Stimulated activated CD8-positive, alpha-beta memory T cell treated with anti-CD3 and anti-CD28 coated beads, Interleukin-7, amount 100 ng/mL, for 4 hours (primary cell): ENCODE measurements at regions not wholly inside any gene's neighbourhood (a gene's known extent, or its start where the extent isn't known, plus 50 kb on each side); places are given as distances from the start of the nearest gene placed in this dataset.
"Not testable (repeated sequence)": the region's sequence is repeated elsewhere in the genome, so short reads cannot be mapped to it uniquely, and the experiment has no call there.

Experiments
- DNase-seq, 2 donors: peaks; one replicate each; pipeline ENCODE4 v3.0.0-alpha.2; 2020; ENCODE audit warnings: low read depth in 2 of 2

DNA sequence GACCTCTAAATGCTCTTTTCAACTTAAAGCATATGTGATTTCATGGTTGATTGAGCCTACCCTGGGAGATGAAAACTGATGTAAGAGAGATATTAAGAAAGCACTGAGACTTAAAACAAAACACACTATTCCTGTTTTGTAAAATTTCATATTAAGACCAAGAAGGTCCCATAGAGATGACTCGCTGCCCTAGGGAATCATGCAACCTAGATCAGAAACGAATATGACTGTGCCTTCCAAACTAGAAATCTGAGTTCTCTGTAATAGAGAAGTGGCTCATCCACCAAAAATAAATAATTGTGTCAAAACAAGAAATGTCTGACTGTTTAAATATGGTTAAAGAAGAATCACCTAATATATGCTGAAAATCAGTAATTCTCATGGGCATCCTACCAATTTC, 776.8 kb upstream of the SOX11 start:
- DNase-seq = no peak

DNA sequence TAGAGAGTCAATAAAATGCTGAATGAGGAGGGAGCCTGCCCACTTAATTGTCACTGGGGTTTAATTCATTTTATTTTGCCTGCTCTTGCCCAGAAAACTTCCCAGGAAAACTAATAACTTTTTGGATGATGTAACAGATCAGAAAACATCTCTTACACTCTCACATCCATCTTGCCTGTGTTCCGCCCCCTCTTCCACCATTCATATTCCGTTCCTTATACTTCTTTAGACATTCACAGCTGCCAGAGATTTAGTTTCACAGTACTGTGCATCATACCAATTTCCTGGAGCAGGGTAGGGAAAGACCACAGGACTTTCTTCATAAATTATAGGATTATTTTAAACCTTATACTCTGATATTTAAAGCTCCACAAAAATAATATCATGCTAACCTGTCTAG, 776.1 kb upstream of the SOX11 start:
- DNase-seq = no peak

DNA sequence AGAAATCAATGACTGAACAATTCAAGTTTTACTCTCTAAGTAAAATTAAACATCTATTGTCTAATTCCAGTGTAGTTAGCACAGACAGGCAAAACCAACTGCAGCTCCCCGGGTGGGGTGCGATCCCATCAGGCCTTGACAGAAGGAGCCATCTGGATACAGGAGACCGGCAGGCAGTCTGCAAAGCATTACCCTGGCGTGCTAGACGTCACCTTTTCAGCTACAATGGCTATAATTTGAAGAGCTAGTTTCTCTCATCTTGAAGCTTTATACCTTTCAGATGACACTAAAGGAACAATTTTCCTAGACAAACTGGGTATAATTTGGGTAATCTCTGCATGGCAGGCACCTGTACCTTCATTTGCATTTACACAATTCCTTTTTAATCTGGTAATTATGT, 761.5 kb upstream of the SOX11 start:
- DNase-seq = no peak

DNA sequence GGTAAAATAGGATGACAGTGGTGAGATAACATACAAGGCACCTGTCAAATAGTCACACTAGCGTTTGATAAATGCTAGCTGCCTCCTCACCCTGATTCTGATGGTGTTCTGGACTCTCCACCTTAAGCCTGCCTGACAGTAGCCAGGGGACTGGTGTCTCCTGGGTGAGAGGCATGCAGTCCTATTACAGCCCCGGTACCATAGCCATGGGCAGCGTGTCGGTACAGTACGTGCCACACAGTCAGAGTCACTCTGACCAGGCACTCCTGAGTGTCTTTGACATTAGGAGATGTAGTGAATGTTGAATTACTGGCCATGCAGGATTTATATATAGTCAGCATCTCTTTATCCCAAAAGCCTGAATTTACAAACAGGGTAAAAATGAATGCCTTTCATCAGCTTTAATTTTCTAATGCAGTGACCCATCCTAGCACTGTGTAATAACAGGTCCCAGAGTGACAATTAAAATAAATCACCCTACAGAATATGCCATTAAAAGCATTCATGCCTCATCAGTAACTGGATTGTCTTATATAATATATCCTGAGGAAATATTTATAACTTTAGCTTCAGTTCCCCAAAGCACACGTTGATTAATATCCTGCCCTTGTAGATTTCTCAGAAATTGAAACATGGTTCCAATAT, 760.3 kb upstream of the SOX11 start:
- no peak for DNase-seq

DNA sequence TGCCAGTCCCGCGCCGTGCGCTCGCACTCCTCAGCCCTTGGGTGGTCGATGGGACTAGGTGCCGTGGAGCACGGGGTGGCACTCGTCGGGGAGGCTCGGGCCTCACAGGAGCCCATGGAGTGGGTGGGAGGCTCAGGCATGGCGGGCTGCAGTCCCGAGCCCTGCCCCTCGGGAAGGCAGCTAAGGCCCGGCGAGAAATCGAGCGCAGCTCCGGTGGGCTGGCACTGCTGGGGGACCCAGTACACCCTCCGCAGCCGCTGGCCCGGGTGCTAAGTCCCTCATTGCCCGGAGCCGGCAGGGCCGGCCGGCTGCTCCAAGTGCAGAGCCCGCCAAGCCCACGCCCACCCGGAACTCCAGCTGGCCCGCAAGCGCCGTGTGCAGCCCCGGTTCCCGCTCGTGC, 756.9 kb upstream of the SOX11 start:
- not testable (repeated sequence) for DNase-seq

DNA sequence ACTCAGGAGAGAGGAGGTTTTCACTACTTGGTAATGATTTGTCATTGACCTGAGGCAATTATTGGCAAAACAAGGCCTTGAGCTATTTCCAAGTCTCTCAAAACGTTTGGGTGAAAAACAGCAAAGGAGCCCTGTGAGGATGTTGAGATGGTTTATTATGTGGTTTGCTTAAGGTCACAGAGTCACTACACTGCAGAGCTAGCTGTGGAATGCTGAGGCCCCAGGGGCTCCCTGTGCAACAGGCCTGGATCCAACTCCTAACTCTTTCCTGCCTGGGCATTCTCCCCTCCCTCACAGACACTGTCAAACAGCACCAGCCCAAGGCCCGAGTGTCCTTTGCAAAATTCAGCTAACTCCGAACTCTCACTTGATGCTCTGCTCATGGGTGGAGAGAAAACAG, 754.6 kb upstream of the SOX11 start:
- DNase-seq = no peak

DNA sequence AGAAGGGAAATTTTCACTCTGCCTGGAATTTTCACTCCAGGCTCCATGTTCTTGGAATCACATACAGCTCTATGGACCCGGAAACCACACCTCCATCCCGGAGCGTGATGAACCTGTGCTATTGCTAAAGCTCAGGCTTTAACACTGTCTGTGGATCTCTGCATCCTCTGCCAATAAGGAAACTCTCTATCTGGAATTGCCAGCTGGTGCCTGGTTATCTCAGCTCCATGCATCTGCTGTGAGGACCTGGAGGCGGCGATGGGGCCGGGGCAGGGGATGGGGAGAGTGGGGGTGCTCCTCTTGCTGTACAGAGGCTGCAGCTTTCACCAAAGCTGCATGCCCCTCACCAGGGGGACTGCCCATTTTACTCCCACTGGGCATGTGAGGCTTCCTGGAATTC, 754.0 kb upstream of the SOX11 start:
- DNase-seq = no peak

DNA sequence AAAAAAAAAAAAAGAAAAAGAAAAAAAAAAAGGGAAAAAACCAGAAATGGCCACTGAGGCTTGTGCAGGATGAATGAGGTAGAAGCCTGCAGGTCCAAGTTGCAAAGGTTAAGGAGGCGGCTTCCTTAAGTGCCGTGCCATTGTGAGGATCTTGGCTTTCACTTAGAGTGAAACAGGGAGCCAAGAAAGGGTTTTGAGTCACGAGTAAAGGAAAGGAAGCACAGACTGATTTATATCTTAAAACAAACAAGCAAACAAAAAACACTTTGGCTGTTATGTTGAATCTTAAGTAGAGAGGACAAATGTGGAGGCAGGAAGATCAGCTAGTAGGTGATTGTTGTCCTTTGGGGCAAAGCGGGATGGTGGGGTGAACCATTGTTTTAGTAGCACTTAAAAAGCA, 749.7 kb upstream of the SOX11 start:
- DNase-seq = no peak

DNA sequence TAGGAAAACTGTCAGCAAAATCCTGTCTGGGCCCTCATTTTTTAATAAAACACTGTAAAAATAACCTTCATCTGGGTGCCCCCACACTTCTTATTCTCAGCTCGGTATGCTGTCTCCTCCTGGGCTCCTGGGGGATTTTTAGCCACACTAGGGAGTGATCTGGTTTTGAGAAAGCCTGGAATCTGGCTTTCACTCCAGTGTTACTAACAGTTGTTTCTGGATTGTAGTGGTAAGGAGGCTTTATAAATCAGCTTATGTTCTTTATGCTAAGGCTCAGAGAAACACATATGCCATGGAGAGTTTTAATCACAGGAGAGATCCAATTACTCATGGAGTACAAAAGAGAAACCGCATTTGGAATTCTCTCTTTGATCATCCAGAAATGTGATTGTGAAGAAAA, 744.3 kb upstream of the SOX11 start:
- no peak for DNase-seq

DNA sequence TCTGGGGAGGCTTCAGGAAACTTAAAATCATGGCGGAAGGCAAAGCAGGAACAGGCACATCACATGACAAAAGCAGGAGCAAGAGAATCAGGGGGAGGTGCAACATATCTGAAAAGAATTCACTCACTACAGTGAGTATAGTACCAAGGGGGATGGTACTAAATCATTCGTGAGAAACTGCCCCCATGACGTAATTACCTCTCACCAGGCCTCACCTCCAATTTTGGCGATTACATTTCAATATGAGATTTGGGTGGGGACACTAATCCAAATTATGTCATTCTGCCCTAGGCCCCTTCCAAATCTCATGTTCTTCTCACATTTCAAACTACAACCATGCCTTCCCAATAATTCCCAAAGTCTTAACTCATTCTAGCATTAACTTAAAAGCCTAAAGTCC, 740.8 kb upstream of the SOX11 start:
- no peak for DNase-seq

DNA sequence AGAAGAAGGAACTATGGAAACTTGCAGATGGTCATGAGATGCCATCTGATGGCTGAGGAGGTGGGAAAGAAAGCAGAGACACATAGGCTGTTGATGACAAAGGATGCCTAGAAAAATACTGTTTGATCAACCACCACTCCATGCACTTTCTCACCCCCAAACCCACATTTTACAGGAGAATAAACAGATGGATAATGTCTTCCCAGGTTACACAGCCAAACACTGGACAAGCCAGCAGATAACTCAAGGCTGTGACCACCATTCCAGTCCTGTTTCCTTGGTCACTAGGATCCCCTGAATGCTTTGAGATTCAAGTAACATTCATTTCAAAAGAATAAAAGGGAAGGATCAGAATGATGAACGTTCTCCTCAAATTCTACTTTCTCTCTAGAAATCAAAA, 733.0 kb upstream of the SOX11 start:
- DNase-seq = no peak

DNA sequence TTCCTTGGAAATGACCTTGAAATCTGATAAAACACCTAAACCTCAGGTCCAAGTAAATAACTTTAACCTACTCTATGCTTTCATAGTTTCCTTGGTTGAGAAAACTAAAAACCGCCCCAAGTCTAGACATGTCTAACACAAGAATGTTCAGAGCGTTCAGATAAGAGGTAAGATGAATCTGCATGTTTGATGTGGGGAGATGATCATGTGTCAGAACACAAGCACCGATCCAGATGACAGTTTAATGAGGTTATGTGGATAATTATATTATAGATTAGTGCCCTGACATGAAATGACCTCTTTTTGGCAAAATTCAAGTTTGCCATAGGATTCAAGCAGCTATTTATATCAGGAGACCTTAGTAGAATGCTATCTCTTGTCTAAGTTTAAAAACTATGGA, 729.8 kb upstream of the SOX11 start:
- DNase-seq = no peak

DNA sequence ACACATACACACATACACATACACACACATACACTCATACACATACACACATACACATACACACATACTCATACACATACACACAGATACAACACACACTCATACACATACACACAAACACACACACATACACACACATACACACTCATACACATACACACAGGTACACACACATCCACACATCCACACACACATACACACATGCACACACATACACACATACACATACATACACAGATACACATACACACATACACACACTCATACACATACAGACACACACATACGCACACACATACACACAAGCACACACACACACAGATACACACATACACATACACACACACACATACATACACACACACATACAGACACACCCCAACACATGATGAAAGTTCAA, 729.1 kb upstream of the SOX11 start:
- no peak for DNase-seq

DNA sequence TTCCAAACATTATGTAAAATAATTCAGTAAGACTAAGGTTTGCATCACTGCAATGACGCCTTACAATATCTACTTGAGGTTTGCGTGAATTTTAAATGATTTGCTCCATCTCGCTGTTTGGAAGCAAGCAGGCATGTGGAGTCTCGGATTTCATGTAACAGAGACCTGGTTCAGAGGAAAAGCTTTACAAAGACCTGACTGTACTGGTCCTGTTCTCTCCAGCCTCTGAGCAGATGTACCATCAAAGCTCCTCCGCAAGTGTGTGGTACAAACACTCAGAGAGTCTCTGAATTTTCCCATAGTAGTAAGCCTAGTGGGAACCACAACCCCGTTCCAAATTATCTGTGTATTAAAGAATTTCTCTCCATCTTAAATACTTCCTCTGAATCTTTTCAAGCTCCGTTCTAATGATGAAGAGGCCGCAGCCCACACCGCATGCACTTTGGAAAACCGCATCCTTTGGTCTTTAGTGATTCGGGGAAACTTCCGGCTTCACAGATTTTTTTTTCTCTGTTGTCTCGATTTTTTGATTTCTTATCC, 728.1 kb upstream of the SOX11 start:
- no peak for DNase-seq

DNA sequence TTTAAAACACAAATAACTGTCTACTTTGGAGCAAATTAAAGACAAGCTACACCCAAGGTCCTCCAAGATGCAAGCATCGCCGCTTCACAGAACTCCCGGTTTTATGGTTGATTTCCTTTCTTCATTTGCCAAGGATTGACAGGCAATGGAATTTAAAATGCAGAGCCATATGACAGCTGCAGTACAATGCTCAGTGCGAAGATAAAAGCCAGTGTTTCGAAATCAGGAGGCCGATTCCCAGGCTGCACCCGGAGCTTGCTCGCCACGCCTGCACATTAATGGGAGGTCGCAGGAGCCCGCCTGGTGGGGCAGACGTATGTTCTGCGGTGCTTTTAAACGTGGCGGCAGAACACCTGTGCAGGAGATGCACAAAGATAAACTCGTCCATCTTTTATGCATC, 727.6 kb upstream of the SOX11 start:
- no peak for DNase-seq

DNA sequence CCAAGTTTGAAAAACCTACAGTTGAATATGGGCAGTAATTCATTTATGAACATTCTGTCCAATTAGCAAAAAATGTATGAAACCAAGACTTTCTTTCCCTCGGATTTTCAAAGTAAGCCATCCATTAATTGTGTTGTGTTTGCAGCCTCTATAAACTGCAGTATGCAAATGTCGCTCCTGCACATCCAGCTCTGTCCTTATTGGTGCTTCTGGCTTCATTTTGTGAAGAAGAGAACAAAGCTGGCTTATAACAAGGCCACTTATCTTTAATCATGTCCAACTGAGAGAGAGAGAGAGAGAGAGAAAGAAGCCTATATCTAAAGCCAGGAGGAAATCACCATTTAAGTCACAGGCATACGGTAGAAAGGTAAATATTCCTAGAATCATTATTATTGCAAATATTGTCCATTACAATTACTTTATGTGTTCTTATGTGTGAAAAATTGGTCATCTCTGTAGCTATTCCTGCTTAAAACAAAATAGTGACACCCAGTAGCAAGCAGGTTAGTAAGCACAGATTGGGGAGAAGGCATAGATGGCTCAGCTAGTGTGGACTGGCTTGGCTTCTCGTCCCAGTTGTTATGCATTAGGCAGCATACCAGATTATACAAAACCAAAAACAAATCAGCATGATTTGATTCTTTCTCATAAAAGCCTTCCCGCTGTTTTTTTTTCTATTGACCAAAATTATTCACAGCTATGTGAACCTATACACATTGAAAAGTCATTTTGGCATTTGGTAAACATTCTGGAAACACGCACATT, 726.4 kb upstream of the SOX11 start:
- no peak for DNase-seq

DNA sequence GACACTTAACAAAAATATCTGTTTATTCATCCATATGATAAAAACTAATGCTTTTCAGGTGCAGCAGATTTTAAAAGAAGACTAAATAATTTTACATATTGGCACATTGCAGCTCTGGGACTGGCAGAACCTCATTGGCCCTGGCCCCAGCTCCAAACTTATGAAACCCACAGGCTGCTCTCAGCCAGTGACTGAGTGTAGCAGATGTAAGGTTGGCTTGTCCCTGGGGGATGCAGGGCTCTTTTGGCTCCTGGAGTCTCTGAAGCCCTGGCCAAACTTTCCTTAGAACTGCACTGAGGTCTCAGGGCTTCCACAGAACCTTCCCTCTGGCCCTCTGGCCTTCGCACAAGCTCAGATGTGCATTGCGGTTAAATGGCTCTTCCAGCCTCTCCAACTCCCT, 725.0 kb upstream of the SOX11 start:
- DNase-seq = no peak

DNA sequence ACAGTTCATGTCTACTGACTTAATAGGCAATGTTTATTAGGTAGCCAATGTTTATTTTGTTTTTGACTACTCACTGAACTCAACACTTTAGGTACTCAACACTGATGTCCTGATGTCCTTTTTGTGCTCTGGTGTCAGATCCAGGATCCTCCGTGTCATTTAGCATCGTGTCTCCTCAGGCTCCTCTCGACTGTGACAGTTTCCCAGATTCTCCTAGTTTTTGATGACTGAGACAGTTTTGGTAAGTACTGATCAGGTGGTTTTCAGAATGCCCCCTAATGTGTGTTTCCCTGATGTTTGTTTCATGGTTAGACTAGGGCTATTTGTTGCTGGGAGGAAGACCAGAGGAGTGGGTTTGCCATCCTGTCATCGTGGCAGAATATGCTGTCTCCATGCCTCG, 719.7 kb upstream of the SOX11 start:
- DNase-seq = no peak

DNA sequence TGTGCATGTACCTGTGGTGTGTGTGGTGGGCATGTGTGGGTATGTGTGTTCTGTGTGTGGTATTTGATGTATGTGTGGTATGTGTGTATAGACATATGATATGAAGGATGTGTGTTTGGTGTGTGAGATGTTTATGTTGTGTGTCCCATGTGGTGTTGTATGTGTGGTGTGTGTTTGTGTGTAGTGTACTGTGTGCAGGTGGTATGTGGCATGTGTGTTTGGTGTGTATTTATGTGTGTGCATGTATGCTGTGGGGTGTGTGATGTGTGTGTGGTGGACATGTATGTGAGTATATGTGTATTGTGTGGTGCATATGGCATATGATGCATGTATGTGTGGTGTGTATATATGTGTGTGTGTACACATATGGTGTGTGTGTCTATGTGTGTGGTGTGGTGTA, 718.8 kb upstream of the SOX11 start:
- no peak for DNase-seq

DNA sequence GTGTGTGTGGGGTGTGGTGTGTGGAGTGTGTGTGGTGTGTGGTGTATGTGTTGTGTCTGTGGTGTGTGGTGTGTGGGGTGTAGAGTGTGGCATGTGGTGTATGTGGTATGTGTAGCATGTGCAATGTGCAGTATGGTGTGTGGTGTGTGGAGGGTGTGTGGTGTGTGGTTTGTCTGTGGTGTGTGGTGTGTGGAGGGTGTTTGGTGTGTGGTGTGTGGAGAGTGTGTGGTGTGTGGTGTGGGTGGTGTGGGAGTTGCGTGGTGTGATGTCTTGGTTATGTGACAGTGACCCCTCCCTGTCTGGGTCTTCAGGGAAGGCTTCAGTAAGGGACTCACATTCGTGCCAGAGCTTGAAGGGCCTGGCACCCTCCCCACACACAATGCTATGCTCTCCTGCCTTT, 718.2 kb upstream of the SOX11 start:
- no peak for DNase-seq

DNA sequence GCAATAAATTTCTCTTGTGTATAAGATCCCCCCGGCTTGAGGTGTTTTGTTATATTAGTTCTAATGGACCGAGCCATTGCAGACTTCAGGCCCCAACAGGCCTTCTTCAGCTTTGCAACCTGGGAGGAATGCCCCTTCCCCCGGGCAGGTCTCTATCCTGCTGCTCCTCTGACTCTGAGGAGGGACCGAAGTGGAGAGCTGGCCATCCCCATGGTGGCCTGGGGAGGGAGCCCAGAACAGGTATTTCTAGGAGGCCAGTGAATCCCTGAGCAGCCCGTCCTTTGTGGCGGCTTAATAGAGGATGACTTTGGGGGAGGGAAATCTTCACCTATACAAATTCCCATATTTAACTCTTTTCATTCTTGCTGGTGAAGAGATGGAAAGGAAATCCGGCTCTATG, 715.8 kb upstream of the SOX11 start:
- DNase-seq = no peak

DNA sequence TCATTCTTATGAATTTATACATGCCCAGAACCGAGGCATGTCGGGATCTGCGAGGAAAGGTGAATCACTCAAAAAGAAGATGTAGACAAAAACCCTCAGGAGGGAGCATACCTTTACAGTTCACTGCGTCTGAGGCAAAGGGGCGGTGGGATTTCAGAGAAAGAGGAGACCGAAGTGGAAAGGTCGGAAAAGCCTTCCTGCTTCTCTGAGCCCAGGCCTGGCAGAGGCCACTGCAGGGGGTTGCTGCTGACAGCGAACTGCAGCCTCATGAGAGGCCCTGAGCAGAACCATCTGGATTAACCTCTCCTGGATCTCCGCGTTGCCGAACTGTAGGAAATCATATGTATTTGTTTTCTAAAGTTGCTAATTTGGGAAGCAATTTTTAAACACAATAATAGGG, 713.1 kb upstream of the SOX11 start:
- DNase-seq = no peak

DNA sequence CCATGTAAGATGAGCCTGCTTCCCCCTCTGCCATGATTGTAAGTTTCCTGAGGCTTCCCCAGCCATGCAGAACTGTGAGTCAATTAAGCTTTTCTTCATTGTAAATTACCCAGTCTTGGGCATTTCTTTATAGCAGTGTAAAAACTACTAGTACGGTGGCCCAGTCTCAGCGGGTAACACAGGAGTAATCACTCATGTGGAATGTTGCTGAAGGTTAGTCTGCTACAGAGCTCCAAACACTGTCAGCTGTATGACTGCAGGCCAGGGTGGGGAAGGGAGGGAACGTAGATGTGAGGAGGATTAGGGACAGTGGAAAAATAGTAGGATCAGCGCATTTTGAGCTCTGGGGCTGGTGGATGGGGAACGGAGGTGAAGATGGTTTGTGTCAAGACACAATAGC, 711.2 kb upstream of the SOX11 start:
- DNase-seq = no peak
